ENCODE measurements at regions not wholly inside any gene's neighbourhood (a gene's known extent, or its start where the extent isn't known, plus 50 kb on each side); places are given as distances from the start of the nearest gene placed in this dataset.

- intact Hi-C loops (cut with DNase I): no loop called here
- H3K9me3 ChIP-seq: no peaks in the 10 kb centered on the region
- ATAC-seq (no peak), DNase-seq (peak; percentile 32)
- no peak for TF ChIP-seq CTCF (IDR thresholded peaks at IDR 0.05)
- H3K4me1 ChIP-seq: no peaks in the 10 kb centered on the region
- H3K4me3 ChIP-seq: no peak overlapping the region
- no peaks in the 10 kb centered on the region for H3K36me3 ChIP-seq
- H3K27ac ChIP-seq: no peak overlapping the region
- H3K27me3 ChIP-seq: no peaks in the 10 kb centered on the region
Measured at GRCh38 chr2:3125001-3125760, 252.4 kb downstream of the EIPR1 start.

GRCh38 chr2:3122525-3122924 is 255.1 kb downstream of the EIPR1 start:
- Histone ChIP-seq H3K4me3 (no peak overlapping the region), H3K27me3 (no peaks in the 10 kb centered on the region), H3K27ac (no peak overlapping the region), H3K4me1 (no peaks in the 10 kb centered on the region), H3K9me3 (no peaks in the 10 kb centered on the region), H3K36me3 (no peaks in the 10 kb centered on the region)
- DNase-seq (no peak), ATAC-seq (no peak)
- intact Hi-C loops (cut with DNase I): no loop called here
- no peak for TF ChIP-seq CTCF (IDR thresholded peaks at IDR 0.05)

GRCh38 chr2:3121601-3122000 is 256.0 kb downstream of the EIPR1 start:
- no peak for DNase-seq
- TF ChIP-seq CTCF (IDR thresholded peaks at IDR 0.05): no peak

GRCh38 chr2:3117650-3118216 is 259.9 kb downstream of the EIPR1 start:
- Histone ChIP-seq H3K4me1 (no peaks in the 10 kb centered on the region), H3K36me3 (no peaks in the 10 kb centered on the region), H3K27ac (no peak overlapping the region), H3K27me3 (no peaks in the 10 kb centered on the region), H3K4me3 (no peak overlapping the region), H3K9me3 (no peaks in the 10 kb centered on the region)
- no peak for TF ChIP-seq CTCF (IDR thresholded peaks at IDR 0.05)
- DNase-seq (no peak), ATAC-seq (no peak)
- intact Hi-C loops (cut with DNase I): no loop called here

More at GRCh38 chr2:3121601-3122000, 256.0 kb downstream of the EIPR1 start:
- H3K4me3 ChIP-seq: no peak overlapping the region
- no peak for ATAC-seq
- no peaks in the 10 kb centered on the region for H3K4me1 ChIP-seq
- H3K27ac ChIP-seq: no peak overlapping the region
- no peaks in the 10 kb centered on the region for H3K9me3 ChIP-seq
- intact Hi-C loops (cut with DNase I): no loop called here
- H3K27me3 ChIP-seq: no peaks in the 10 kb centered on the region
- no peaks in the 10 kb centered on the region for H3K36me3 ChIP-seq

- H3K4me1 ChIP-seq: no peaks in the 10 kb centered on the region
- DNase-seq (no peak), ATAC-seq (no peak)
- H3K27ac ChIP-seq: no peak overlapping the region
- intact Hi-C loops (cut with DNase I): no loop called here
- H3K27me3 ChIP-seq: no peaks in the 10 kb centered on the region
- H3K36me3 ChIP-seq: no peaks in the 10 kb centered on the region
- H3K4me3 ChIP-seq: no peak overlapping the region
- TF ChIP-seq CTCF (IDR thresholded peaks at IDR 0.05): no peak
- H3K9me3 ChIP-seq: no peaks in the 10 kb centered on the region
Measured at GRCh38 chr2:3116371-3116770, 261.2 kb downstream of the EIPR1 start.

Data from upper lobe of right lung (tissue), 1 donor.